SK-N-SH treated with all-trans-retinoic acid at 6 μM for 48 hours (cell line): ENCODE measurements at regions not wholly inside any gene's neighbourhood (a gene's known extent, or its start where the extent isn't known, plus 50 kb on each side); places are given as distances from the start of the nearest gene placed in this dataset.

Experiments
- ATAC-seq: fragments of 200-7000 bp; cut with Tn5 transposase; 3 replicates; pipeline ENCODE4 v1.9.1; 2020; ENCODE audit warnings: mild to moderate bottlenecking, moderate library complexity
- ARNTL ChIP-seq: fragments of 450-650 bp; formaldehyde crosslinking; IDR thresholded peaks from 2 replicates; pipeline ENCODE4 v1.5.0; 2020; ENCODE audit warnings: low read depth, mild to moderate bottlenecking, moderate library complexity, borderline replicate concordance
- BACH2 ChIP-seq: fragments of 250-450 bp; sonication (Bioruptor Pico); IDR thresholded peaks from 2 replicates; pipeline ENCODE4 v1.9.0; 2021; ENCODE audit warnings: mild to moderate bottlenecking, borderline replicate concordance
- CSDC2 ChIP-seq: fragments of 250-450 bp; sonication (Bioruptor Pico); IDR thresholded peaks from 2 replicates; pipeline ENCODE4 v1.5.0; 2020; ENCODE audit warnings: mild to moderate bottlenecking, moderate library complexity
- ESRRG ChIP-seq: fragments of 250-450 bp; sonication (Bioruptor Pico); IDR thresholded peaks from 2 replicates; pipeline ENCODE4 v1.6.1; 2021; ENCODE audit warnings: mild to moderate bottlenecking
- GLIS3 ChIP-seq: fragments of 250-450 bp; sonication (Bioruptor Pico); IDR thresholded peaks from 2 replicates; pipeline ENCODE4 v1.5.0; 2020; ENCODE audit warnings: mild to moderate bottlenecking, moderate library complexity
- ISL1 ChIP-seq: fragments of 250-450 bp; sonication (Bioruptor Pico); IDR thresholded peaks from 2 replicates; pipeline ENCODE4 v2.1.2; 2022; ENCODE audit warnings: mild to moderate bottlenecking, moderate library complexity
- OSR1 ChIP-seq: fragments of 250-450 bp; sonication (Bioruptor Pico); IDR thresholded peaks from 2 replicates; pipeline ENCODE4 v1.8.0; 2022; ENCODE audit warnings: moderate library complexity, mild to moderate bottlenecking, inconsistent platforms
- PPARA ChIP-seq: fragments of 250-450 bp; sonication (Bioruptor Pico); IDR thresholded peaks from 2 replicates; pipeline ENCODE4 v1.5.0; 2020; ENCODE audit warnings: mild to moderate bottlenecking, borderline replicate concordance
- RARB ChIP-seq: fragments of 250-450 bp; sonication (Bioruptor Pico); IDR thresholded peaks from 2 replicates; pipeline ENCODE4 v1.8.0; 2021; ENCODE audit warnings: mild to moderate bottlenecking, moderate library complexity
- SNAI2 ChIP-seq: fragments of 250-450 bp; sonication (Bioruptor Pico); IDR thresholded peaks from 2 replicates; pipeline ENCODE4 v1.5.0; 2020; ENCODE audit warnings: mild to moderate bottlenecking, moderate library complexity
- TCF4 ChIP-seq: fragments of 250-450 bp; sonication (Bioruptor Pico); IDR thresholded peaks from 2 replicates; pipeline ENCODE4 v1.8.0; 2021; ENCODE audit warnings: mild to moderate bottlenecking, moderate library complexity, borderline replicate concordance
- TOX ChIP-seq: fragments of 250-450 bp; sonication (Bioruptor Pico); IDR thresholded peaks from 2 replicates; pipeline ENCODE4 v1.8.0; 2021; ENCODE audit warnings: mild to moderate bottlenecking, moderate library complexity, borderline replicate concordance
- ZC3H10 ChIP-seq: fragments of 250-450 bp; sonication (Bioruptor Pico); IDR thresholded peaks from 2 replicates; pipeline ENCODE4 v1.5.1; 2021; ENCODE audit warnings: mild to moderate bottlenecking, moderate library complexity
- ZFP3 ChIP-seq: fragments of 250-450 bp; sonication (Bioruptor Pico); IDR thresholded peaks from 2 replicates; pipeline ENCODE4 v1.5.0; 2020; ENCODE audit warnings: mild to moderate bottlenecking, moderate library complexity
- ZFP30 ChIP-seq: fragments of 450-650 bp; formaldehyde crosslinking; IDR thresholded peaks from 2 replicates; pipeline ENCODE4 v1.5.0; 2022; ENCODE audit warnings: mild to moderate bottlenecking, moderate library complexity
- ZNF565 ChIP-seq: fragments of 450-650 bp; formaldehyde crosslinking; conservative IDR thresholded peaks from 2 replicates; pipeline ENCODE4 v1.5.0; 2020; ENCODE audit warnings: low read depth, mild to moderate bottlenecking, moderate library complexity
- ZNF70 ChIP-seq: fragments of 450-650 bp; formaldehyde crosslinking; IDR thresholded peaks from 2 replicates; pipeline ENCODE4 v1.5.0; 2020; ENCODE audit warnings: mild to moderate bottlenecking, moderate library complexity
- ZNF8 ChIP-seq: fragments of 450-650 bp; formaldehyde crosslinking; IDR thresholded peaks from 2 replicates; pipeline ENCODE4 v1.5.0; 2020; ENCODE audit warnings: mild to moderate bottlenecking, moderate library complexity
- TF ChIP-seq, protein P1 (sequence below): fragments of 250-450 bp; sonication (Bioruptor Pico); IDR thresholded peaks from 2 replicates; pipeline ENCODE4 v1.8.0; 2020; ENCODE audit warnings: mild to moderate bottlenecking, moderate library complexity, borderline replicate concordance
- TF ChIP-seq, protein P2 (sequence below): fragments of 250-450 bp; sonication (Bioruptor Pico); IDR thresholded peaks from 2 replicates; pipeline ENCODE4 v1.5.1; 2020; ENCODE audit warnings: low read depth, mild to moderate bottlenecking, moderate library complexity
- TF ChIP-seq, protein P3 (sequence below): fragments of 250-450 bp; sonication (Bioruptor Pico); IDR thresholded peaks from 2 replicates; pipeline ENCODE4 v1.5.0; 2020; ENCODE audit warnings: mild to moderate bottlenecking, moderate library complexity
- TF ChIP-seq, protein P4 (sequence below): fragments of 250-450 bp; sonication (Bioruptor Pico); IDR thresholded peaks from 2 replicates; pipeline ENCODE4 v1.5.1; 2021; ENCODE audit warnings: mild to moderate bottlenecking, moderate library complexity
- TF ChIP-seq, protein P5 (sequence below): fragments of 250-450 bp; sonication (Bioruptor Pico); IDR thresholded peaks from 2 replicates; pipeline ENCODE4 v1.8.0; 2021; ENCODE audit warnings: low read depth, mild to moderate bottlenecking, moderate library complexity, borderline replicate concordance

DNA sequence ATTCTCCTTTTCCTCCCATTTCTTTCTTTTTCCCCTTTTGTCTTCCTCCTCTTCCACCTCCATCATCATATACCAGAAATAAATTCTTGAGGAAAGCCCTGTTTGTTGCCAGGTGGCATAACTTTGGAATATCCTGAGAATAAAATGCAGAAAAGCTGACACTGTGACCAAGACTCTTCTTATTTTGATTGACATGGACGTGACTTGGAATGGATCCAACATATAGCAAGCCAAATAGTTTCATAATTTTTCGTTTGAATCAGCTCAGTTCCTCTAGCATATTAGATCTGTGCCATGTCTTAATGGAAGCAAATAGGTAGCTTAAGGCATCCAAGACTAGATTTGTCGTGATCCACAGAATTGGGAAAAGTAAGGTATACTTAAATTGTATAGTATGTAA is 354.7 kb upstream of the FIGN start:
- no peak for ATAC-seq
- TF ChIP-seq TOX (no peak), TCF4 (CRISPR knock-in tag) (no peak), OSR1 (CRISPR knock-in tag) (no peak), GLIS3 (CRISPR knock-in tag) (no peak), ARNTL (CRISPR knock-in tag) (no peak), BACH2 (CRISPR knock-in tag) (no peak), RARB (CRISPR knock-in tag) (no peak), ISL1 (CRISPR knock-in tag) (no peak), CSDC2 (CRISPR knock-in tag) (no peak), ZC3H10 (no peak), ESRRG (CRISPR knock-in tag) (no peak), ZNF8 (CRISPR knock-in tag) (no peak), ZFP3 (no peak), PPARA (CRISPR knock-in tag) (no peak), ZNF565 (CRISPR knock-in tag) (no peak), SNAI2 (CRISPR knock-in tag) (no peak)
- TF ChIP-seq, protein P1, sequence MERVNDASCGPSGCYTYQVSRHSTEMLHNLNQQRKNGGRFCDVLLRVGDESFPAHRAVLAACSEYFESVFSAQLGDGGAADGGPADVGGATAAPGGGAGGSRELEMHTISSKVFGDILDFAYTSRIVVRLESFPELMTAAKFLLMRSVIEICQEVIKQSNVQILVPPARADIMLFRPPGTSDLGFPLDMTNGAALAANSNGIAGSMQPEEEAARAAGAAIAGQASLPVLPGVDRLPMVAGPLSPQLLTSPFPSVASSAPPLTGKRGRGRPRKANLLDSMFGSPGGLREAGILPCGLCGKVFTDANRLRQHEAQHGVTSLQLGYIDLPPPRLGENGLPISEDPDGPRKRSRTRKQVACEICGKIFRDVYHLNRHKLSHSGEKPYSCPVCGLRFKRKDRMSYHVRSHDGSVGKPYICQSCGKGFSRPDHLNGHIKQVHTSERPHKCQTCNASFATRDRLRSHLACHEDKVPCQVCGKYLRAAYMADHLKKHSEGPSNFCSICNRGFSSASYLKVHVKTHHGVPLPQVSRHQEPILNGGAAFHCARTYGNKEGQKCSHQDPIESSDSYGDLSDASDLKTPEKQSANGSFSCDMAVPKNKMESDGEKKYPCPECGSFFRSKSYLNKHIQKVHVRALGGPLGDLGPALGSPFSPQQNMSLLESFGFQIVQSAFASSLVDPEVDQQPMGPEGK (CRISPR knock-in tag), result no peak
- TF ChIP-seq, protein P2, sequence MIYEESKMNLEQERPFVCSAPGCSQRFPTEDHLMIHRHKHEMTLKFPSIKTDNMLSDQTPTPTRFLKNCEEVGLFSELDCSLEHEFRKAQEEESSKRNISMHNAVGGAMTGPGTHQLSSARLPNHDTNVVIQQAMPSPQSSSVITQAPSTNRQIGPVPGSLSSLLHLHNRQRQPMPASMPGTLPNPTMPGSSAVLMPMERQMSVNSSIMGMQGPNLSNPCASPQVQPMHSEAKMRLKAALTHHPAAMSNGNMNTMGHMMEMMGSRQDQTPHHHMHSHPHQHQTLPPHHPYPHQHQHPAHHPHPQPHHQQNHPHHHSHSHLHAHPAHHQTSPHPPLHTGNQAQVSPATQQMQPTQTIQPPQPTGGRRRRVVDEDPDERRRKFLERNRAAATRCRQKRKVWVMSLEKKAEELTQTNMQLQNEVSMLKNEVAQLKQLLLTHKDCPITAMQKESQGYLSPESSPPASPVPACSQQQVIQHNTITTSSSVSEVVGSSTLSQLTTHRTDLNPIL, result no peak
- TF ChIP-seq, protein P3, sequence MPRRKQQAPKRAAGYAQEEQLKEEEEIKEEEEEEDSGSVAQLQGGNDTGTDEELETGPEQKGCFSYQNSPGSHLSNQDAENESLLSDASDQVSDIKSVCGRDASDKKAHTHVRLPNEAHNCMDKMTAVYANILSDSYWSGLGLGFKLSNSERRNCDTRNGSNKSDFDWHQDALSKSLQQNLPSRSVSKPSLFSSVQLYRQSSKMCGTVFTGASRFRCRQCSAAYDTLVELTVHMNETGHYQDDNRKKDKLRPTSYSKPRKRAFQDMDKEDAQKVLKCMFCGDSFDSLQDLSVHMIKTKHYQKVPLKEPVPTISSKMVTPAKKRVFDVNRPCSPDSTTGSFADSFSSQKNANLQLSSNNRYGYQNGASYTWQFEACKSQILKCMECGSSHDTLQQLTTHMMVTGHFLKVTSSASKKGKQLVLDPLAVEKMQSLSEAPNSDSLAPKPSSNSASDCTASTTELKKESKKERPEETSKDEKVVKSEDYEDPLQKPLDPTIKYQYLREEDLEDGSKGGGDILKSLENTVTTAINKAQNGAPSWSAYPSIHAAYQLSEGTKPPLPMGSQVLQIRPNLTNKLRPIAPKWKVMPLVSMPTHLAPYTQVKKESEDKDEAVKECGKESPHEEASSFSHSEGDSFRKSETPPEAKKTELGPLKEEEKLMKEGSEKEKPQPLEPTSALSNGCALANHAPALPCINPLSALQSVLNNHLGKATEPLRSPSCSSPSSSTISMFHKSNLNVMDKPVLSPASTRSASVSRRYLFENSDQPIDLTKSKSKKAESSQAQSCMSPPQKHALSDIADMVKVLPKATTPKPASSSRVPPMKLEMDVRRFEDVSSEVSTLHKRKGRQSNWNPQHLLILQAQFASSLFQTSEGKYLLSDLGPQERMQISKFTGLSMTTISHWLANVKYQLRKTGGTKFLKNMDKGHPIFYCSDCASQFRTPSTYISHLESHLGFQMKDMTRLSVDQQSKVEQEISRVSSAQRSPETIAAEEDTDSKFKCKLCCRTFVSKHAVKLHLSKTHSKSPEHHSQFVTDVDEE (CRISPR knock-in tag), result no peak

DNA sequence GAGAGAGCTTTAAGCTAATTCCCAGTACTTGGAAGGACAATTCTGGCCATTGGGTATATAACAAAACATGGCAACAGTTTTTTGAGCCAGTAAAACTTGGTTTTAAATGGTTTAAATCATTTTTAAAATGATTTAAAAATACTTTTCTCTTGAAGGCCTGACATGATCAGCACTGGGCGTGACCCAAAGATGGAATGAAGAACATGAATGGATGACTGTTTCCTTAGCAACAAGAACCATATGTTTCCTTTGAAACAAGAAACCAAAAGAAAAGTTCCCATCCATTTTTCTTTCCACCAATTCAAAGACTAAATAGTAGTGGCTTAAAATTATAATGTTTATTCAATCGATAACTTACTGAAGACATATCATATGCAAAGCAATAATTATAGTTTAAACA is 348.3 kb upstream of the FIGN start:
- ATAC-seq, result no peak

DNA sequence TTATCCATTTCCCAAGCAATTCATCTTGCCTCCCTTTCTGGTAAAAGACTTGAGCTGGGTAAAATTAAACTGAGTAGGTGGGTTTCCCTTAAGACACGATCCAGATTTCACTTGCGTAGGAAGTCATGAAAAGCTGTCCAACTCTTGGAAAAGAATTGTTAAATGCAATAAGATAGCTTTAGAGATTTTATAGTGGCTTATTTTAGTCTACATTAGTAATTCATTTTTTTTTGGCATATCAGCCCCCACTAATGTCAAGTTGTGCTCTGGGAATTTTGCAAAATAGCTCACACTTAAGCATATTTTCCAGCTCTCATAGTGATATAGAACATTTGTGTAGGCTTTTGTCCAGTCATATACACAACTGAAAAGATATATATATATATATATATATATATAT is 344.7 kb upstream of the FIGN start:
- TF ChIP-seq SNAI2 (CRISPR knock-in tag) (no peak), ZFP30 (CRISPR knock-in tag) (no peak), PPARA (CRISPR knock-in tag) (no peak), TCF4 (CRISPR knock-in tag) (no peak), ZC3H10 (no peak)
- TF ChIP-seq, protein P2, result no peak
- TF ChIP-seq, protein P4, sequence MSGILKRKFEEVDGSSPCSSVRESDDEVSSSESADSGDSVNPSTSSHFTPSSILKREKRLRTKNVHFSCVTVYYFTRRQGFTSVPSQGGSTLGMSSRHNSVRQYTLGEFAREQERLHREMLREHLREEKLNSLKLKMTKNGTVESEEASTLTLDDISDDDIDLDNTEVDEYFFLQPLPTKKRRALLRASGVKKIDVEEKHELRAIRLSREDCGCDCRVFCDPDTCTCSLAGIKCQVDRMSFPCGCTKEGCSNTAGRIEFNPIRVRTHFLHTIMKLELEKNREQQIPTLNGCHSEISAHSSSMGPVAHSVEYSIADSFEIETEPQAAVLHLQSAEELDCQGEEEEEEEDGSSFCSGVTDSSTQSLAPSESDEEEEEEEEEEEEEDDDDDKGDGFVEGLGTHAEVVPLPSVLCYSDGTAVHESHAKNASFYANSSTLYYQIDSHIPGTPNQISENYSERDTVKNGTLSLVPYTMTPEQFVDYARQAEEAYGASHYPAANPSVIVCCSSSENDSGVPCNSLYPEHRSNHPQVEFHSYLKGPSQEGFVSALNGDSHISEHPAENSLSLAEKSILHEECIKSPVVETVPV, result no peak

More for the DNA sequence above, 348.3 kb upstream of the FIGN start:
- TF ChIP-seq OSR1 (CRISPR knock-in tag) (no peak), TOX (no peak)
- TF ChIP-seq, all 23 proteins: peak for 0

DNA sequence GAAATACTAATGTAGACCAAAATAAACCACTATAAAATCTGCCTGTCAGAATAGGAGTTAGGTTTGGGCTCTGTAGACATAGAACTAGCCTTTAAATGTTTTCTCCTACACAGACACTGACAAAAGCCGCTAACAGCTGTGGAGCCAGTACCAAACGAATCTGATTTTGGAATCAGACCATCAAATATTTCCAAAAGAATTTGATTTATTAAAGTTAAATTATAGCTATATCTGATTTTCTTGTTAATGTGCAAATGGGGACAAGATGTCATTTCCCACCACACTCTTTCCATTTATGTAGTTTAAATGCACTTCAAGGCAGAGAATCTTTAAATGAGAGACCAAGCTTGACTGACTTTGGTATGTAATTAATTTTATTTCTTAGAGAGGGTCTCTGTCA is 343.4 kb upstream of the FIGN start:
- no peak; the same call in 2 of the 3 replicates for ATAC-seq
- TF ChIP-seq PPARA (CRISPR knock-in tag), result no peak
- no peak for TF ChIP-seq ESRRG (CRISPR knock-in tag)
- TF ChIP-seq ZNF70 (CRISPR knock-in tag), result no peak
- no peak for TF ChIP-seq SNAI2 (CRISPR knock-in tag)
- TF ChIP-seq CSDC2 (CRISPR knock-in tag), result no peak
- no peak for TF ChIP-seq OSR1 (CRISPR knock-in tag)
- TF ChIP-seq, protein P5, sequence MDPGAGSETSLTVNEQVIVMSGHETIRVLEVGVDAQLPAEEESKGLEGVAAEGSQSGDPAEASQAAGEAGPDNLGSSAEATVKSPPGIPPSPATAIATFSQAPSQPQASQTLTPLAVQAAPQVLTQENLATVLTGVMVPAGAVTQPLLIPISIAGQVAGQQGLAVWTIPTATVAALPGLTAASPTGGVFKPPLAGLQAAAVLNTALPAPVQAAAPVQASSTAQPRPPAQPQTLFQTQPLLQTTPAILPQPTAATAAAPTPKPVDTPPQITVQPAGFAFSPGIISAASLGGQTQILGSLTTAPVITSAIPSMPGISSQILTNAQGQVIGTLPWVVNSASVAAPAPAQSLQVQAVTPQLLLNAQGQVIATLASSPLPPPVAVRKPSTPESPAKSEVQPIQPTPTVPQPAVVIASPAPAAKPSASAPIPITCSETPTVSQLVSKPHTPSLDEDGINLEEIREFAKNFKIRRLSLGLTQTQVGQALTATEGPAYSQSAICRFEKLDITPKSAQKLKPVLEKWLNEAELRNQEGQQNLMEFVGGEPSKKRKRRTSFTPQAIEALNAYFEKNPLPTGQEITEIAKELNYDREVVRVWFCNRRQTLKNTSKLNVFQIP, result no peak
- no peak for TF ChIP-seq ZFP30 (CRISPR knock-in tag)
- no peak for TF ChIP-seq BACH2 (CRISPR knock-in tag)
- no peak for TF ChIP-seq RARB (CRISPR knock-in tag)
- TF ChIP-seq GLIS3 (CRISPR knock-in tag), result no peak
- TF ChIP-seq ZNF565 (CRISPR knock-in tag), result no peak
- no peak for TF ChIP-seq ISL1 (CRISPR knock-in tag)
- no peak for TF ChIP-seq ZC3H10
- TF ChIP-seq, protein P3 (CRISPR knock-in tag), result no peak; the same call in 1 of the 2 replicates

More for the DNA sequence above, 344.7 kb upstream of the FIGN start:
- no peak for ATAC-seq
